HUES48 (cell line): ENCODE measurements at regions not wholly inside any gene's neighbourhood (a gene's known extent, or its start where the extent isn't known, plus 50 kb on each side); places are given as distances from the start of the nearest gene placed in this dataset.

Experiments
- H3K27ac ChIP-seq: one replicate; pipeline ENCODE4 v1.7.0; 2013; ENCODE audit warnings: low read depth, low read length, inconsistent platforms
- H3K27me3 ChIP-seq: 2 replicates; pipeline ENCODE4 v1.6.1; 2013; ENCODE audit warnings: mild to moderate bottlenecking, low read length; ENCODE audit not compliant: control insufficient read depth, insufficient read depth
- H3K36me3 ChIP-seq: 2 replicates; pipeline ENCODE4 v1.6.1; 2013; ENCODE audit warnings: low read length; ENCODE audit not compliant: control insufficient read depth, insufficient read depth
- H3K4me1 ChIP-seq: 2 replicates; pipeline ENCODE4 v1.6.1; 2013; ENCODE audit warnings: mild to moderate bottlenecking, low read length; ENCODE audit not compliant: control insufficient read depth, insufficient read depth
- H3K4me3 ChIP-seq: 2 replicates; pipeline ENCODE4 v1.5.1; 2013; ENCODE audit warnings: mild to moderate bottlenecking, low read depth, low read length
- H3K9ac ChIP-seq: 2 replicates; pipeline ENCODE4 v1.6.1; 2013; ENCODE audit warnings: mild to moderate bottlenecking, low read depth, low read length, moderate library complexity
- H3K9me3 ChIP-seq: 2 replicates; pipeline ENCODE4 v1.6.1; 2013; ENCODE audit warnings: low read length; ENCODE audit not compliant: control insufficient read depth, insufficient read depth

DNA sequence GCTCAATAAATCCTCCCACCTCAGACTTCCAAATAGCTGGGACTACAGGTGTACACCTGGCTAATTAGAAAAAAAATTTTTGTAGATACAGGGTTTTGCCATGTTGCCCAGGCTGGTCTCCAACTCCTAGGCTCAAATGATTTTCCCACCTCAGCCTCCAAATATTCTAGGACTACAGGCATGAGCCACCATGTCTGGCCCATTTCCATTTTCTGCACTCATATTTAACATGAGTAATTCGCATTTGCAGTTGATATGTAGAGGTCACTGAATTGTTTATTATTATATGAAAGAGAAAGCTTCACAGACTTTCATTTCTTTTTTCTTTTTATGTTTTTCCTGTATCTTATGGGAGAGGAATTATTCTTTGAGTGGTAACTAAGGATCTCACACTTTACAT lies 492.7 kb downstream of the CNTN3 start:
- H3K27ac ChIP-seq = no peak overlapping the region
- H3K9me3 ChIP-seq = no peaks in the 10 kb centered on the region
- H3K4me3 ChIP-seq = no peak overlapping the region

DNA sequence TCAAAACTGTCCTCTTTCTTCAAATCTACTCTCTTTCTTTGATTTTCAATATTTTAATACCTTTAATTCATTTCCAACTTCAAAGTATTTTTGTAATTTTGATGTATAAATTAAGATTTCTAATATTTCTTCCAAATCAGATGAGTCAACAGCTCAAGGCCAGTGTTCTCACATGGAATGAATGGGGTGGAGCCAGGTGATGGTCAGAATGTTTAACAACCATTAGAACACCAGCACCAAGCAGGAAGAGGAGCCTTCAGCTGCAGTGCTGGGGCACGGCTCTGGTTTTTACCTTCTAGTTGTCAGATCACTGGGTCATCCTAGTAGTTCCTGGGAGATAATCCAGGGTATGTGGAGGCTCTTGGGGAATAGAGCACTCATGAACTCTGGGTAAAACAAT lies 494.5 kb upstream of the PDZRN3 start:
- Histone ChIP-seq H3K9me3 (no peaks in the 10 kb centered on the region), H3K27ac (no peak overlapping the region), H3K4me1 (no peaks in the 10 kb centered on the region), H3K4me3 (no peak overlapping the region), H3K36me3 (no peaks in the 10 kb centered on the region), H3K9ac (no peak overlapping the region), H3K27me3 (no peaks in the 10 kb centered on the region)

More for the DNA sequence above, 492.7 kb downstream of the CNTN3 start:
- no peaks in the 10 kb centered on the region for H3K27me3 ChIP-seq
- H3K4me1 ChIP-seq = no peaks in the 10 kb centered on the region
- H3K36me3 ChIP-seq = no peaks in the 10 kb centered on the region
- no peak overlapping the region for H3K9ac ChIP-seq

- H3K36me3 ChIP-seq = no peaks in the 10 kb centered on the region
- H3K27ac ChIP-seq = no peak overlapping the region
- no peak overlapping the region for H3K9ac ChIP-seq
- no peaks in the 10 kb centered on the region for H3K27me3 ChIP-seq
- no peaks in the 10 kb centered on the region for H3K4me1 ChIP-seq
- H3K9me3 ChIP-seq = no peaks in the 10 kb centered on the region
- no peak overlapping the region for H3K4me3 ChIP-seq
Observed at GRCh38 chr3:74115906-74116305, 491.2 kb upstream of the PDZRN3 start.

DNA sequence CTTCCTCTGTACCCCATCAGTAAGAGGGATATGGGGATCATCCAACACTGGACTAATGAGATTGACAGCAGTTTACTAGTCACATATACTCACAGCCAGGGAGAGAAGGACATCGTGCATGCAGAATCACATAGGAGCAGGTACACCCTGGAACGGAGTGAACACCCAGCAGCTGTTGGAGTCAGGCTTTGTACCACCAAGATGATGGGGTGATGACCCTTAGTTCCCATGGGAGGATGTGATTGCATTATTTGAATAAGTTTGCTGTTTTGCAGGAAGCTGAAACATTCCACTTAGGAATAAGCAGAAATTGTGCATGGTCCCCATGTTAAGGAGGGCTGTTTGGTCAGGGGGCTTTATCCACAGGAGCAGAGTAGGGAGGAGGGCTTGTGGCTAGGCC lies 482.7 kb upstream of the PDZRN3 start:
- no peaks in the 10 kb centered on the region for H3K36me3 ChIP-seq
- no peak overlapping the region for H3K4me3 ChIP-seq
- no peak overlapping the region for H3K27ac ChIP-seq
- no peaks in the 10 kb centered on the region for H3K27me3 ChIP-seq
- H3K9me3 ChIP-seq = no peaks in the 10 kb centered on the region
- H3K9ac ChIP-seq = no peak overlapping the region
- H3K4me1 ChIP-seq = no peaks in the 10 kb centered on the region

GRCh38 chr3:74106925-74107324 lies 482.2 kb upstream of the PDZRN3 start:
- Histone ChIP-seq H3K27ac (no peak overlapping the region), H3K9ac (no peak overlapping the region), H3K36me3 (no peaks in the 10 kb centered on the region), H3K4me3 (no peak overlapping the region), H3K9me3 (no peaks in the 10 kb centered on the region), H3K4me1 (no peaks in the 10 kb centered on the region), H3K27me3 (no peaks in the 10 kb centered on the region)

DNA sequence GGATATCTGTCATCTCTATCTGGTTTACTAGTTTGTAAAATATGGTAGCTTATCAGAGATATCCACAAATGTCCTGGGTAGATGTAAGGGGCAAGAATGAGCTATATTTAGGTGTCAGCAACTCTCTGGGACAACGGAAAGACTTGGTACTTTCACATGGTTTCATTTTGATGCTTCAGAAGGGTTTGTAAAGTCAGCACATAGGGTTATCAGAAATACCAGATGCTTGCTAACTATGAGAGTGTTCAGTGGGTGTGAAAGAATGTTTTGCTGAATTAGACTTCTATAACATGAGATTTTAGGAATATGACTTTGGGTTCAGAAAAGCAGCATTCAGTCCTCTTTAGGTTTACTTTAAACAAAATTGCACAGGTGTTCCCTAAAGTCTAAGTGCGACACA lies 466.5 kb upstream of the PDZRN3 start:
- Histone ChIP-seq H3K36me3 (no peaks in the 10 kb centered on the region), H3K9me3 (no peaks in the 10 kb centered on the region), H3K27ac (no peak overlapping the region), H3K27me3 (no peaks in the 10 kb centered on the region), H3K4me1 (no peaks in the 10 kb centered on the region), H3K4me3 (no peak overlapping the region), H3K9ac (no peak overlapping the region)

GRCh38 chr3:74089814-74090213 lies 465.1 kb upstream of the PDZRN3 start:
- no peaks in the 10 kb centered on the region for H3K4me1 ChIP-seq
- no peaks in the 10 kb centered on the region for H3K36me3 ChIP-seq
- no peaks in the 10 kb centered on the region for H3K27me3 ChIP-seq
- H3K27ac ChIP-seq = no peak overlapping the region
- no peak overlapping the region for H3K4me3 ChIP-seq
- no peak overlapping the region for H3K9ac ChIP-seq
- no peaks in the 10 kb centered on the region for H3K9me3 ChIP-seq

DNA sequence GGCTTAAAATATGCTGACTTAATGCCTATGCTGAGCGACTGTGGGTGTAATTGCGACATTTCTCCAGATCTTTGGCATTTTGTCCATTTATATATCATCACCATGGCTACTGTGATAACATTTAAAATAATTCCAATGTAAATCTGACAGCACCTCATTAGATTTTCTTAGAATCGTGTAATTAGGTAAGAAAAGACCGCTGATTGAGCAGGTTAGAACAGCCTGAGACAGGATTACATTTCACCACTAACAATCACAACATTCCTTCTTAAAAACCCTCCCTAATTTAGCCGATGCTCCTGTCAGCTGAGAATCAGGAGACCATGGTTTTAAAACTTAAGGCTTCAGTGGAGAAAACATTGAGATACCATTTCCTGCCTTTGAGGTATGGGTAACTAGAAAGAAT lies 455.3 kb upstream of the PDZRN3 start:
- Histone ChIP-seq H3K27me3 (no peaks in the 10 kb centered on the region), H3K4me3 (no peak overlapping the region), H3K9ac (no peak overlapping the region), H3K4me1 (0 out of 2 replicates have a peak, but pooled peaks cover 3% of the 10 kb centered on the region), H3K36me3 (no peaks in the 10 kb centered on the region), H3K9me3 (no peaks in the 10 kb centered on the region), H3K27ac (no peak overlapping the region)

DNA sequence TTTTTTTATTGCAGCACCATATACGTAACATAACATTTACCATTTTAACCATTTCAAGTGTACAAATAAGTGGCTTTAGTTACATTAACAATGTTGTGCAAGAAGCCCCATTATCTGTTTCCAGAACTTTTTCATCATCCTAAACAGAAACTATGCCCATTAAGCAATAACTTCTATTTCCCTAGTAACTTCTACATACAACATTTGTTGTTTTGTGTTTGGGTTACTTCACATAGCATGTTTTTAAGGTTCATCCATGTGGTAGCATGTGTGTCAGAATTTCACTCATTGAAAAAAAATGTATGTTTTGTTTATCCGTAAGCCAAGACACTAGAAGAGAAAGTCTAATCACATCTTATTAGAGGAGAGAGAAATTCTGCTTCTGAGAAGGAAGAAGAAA lies 450.5 kb upstream of the PDZRN3 start:
- H3K4me3 ChIP-seq = no peak overlapping the region
- no peaks in the 10 kb centered on the region for H3K9me3 ChIP-seq
- no peak overlapping the region for H3K27ac ChIP-seq
- H3K9ac ChIP-seq = no peak overlapping the region
- H3K4me1 ChIP-seq = 0 out of 2 replicates have a peak, but pooled peaks cover 3% of the 10 kb centered on the region
- H3K27me3 ChIP-seq = no peaks in the 10 kb centered on the region
- H3K36me3 ChIP-seq = no peaks in the 10 kb centered on the region

DNA sequence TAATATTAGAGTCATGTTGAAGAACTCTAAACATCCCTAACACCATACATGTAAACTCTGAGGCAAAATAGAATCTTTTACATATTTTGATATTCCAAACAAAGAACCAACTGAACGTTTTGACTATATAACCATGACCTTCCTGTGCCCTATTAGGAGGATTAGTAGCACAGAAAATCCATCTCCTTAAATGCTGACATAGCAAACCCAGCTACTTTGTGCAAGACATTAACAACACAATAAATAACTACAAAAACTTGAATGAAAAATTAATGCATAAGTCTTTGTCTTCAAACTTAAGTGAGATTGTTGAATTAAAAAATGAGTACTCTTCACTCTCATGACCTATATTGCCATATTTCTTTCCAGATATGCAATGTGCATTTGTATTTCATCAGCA lies 450.0 kb upstream of the PDZRN3 start:
- Histone ChIP-seq H3K9ac (no peak overlapping the region), H3K27ac (no peak overlapping the region), H3K9me3 (no peaks in the 10 kb centered on the region), H3K4me3 (no peak overlapping the region), H3K36me3 (no peaks in the 10 kb centered on the region), H3K27me3 (no peaks in the 10 kb centered on the region), H3K4me1 (no peaks in the 10 kb centered on the region)

DNA sequence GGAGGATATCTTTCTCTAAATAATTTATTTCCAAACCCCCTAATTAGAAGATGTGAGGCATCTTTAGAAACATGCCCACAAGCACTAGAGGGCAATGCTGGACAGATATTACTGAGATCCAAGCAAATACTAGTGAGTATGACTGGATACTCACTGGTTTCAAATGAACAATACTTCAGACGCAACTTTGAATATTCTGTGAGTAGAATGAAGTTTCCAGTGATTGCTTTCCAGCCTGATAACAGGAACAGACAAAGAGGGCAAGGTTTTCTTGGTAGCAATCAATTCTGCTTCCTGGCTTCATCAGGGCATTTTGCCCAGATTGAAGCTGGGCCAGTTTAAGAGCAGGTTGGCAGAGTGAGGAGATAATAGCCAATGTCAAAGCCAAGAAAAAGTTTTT lies 442.6 kb upstream of the PDZRN3 start:
- H3K4me3 ChIP-seq = no peak overlapping the region
- H3K4me1 ChIP-seq = peaks cover 9% of the 10 kb centered on the region; the same call in 1 of the 2 replicates
- H3K27ac ChIP-seq = no peak overlapping the region
- H3K36me3 ChIP-seq = no peaks in the 10 kb centered on the region
- no peaks in the 10 kb centered on the region for H3K27me3 ChIP-seq
- no peak overlapping the region for H3K9ac ChIP-seq
- H3K9me3 ChIP-seq = no peaks in the 10 kb centered on the region

DNA sequence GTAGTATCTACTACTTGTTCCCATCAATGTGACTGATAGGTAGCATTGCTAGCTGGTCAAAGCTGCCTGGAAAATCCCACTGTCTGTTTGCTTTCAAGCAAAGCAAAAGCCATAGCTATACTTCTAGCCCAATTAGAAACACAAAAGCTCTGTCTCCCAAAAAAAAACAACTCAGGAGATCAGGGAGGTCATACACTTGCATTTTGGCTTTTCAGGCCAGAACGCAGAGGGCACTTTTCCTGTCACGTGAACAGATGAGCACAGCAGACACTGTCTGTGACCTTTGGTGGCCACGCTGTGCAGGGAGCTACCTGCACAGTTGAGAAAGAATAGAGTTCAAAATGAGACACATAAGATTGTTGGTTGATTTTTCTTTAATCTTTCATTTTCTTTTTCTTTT lies 441.7 kb upstream of the PDZRN3 start:
- Histone ChIP-seq H3K36me3 (no peaks in the 10 kb centered on the region), H3K4me3 (no peak overlapping the region), H3K4me1 (peaks cover 9% of the 10 kb centered on the region; the same call in 1 of the 2 replicates), H3K27ac (no peak overlapping the region), H3K9ac (no peak overlapping the region), H3K9me3 (no peaks in the 10 kb centered on the region), H3K27me3 (no peaks in the 10 kb centered on the region)
